Endothelial cell of umbilical vein (primary cell): ENCODE measurements at regions not wholly inside any gene's neighbourhood (a gene's known extent, or its start where the extent isn't known, plus 50 kb on each side); places are given as distances from the start of the nearest gene placed in this dataset.

Experiments used
- BruUV-seq: library from RNA; stranded (reverse); fragments of 400-500 nt; replicated peaks from 2 replicates; lab custom pipeline; 2021; lab: Mats Ljungman, UMichigan
- CTCF ChIA-PET: fragments of 300-600, 350-600 bp; sonication (Branson Sonifier 250); formaldehyde crosslinking; loops from one replicate; lab custom pipeline; 2021; ENCODE audit warnings: antibody characterized with exemption, inconsistent platforms; lab: Charles Lee
- POLR2A ChIA-PET: fragments of 300-600, 350-600 bp; sonication (Branson Sonifier 250); formaldehyde crosslinking; loops from one replicate; lab custom pipeline; 2021; ENCODE audit warnings: antibody characterized with exemption, inconsistent platforms; lab: Charles Lee
- DNase-seq: peaks from one replicate; pipeline ENCODE4 v3.0.0-alpha.2; 2011; ENCODE audit warnings: low read depth, low spot score
- FAIRE-seq: peaks from 2 replicates; lab custom pipeline; 2011; peaks lifted over from hg19 to GRCh38; lab: Jason Lieb, UNC
- H2AFZ ChIP-seq: 2 replicates; pipeline ENCODE4 v1.6.0; 2012; ENCODE audit warnings: low read depth, low read length, control low read depth, inconsistent platforms
- H3K27ac ChIP-seq: 2 replicates; pipeline ENCODE4 v1.5.1; 2011; ENCODE audit warnings: low read depth, mild to moderate bottlenecking, control low read depth, low read length, moderate library complexity; ENCODE audit not compliant: insufficient read depth
- H3K27me3 ChIP-seq, 2 experiments: 2 replicates each; pipeline versions ENCODE4 v1.6.0 to v1.6.1; 2011; ENCODE audit warnings: low read length in 2 of 2, mixed read lengths in 1 of 2; ENCODE audit not compliant: control insufficient read depth in 2 of 2, insufficient read depth in 2 of 2
- H3K36me3 ChIP-seq, 2 experiments: 2 replicates in 1 of 2; 3 replicates in 1 of 2; pipeline ENCODE4 v1.5.1; 2011; ENCODE audit warnings: low read length in 2 of 2, mild to moderate bottlenecking in 1 of 2, moderate library complexity in 1 of 2; ENCODE audit not compliant: control insufficient read depth in 2 of 2, insufficient read depth in 2 of 2; ENCODE audit errors: extremely low read depth in 1 of 2
- H3K4me1 ChIP-seq: 3 replicates; pipeline ENCODE4 v1.5.1; 2011; ENCODE audit warnings: mild to moderate bottlenecking, low read length; ENCODE audit not compliant: control insufficient read depth, insufficient read depth; ENCODE audit errors: extremely low read depth
- H3K4me2 ChIP-seq: 2 replicates; pipeline ENCODE4 v1.6.1; 2011; ENCODE audit warnings: low read length, control low read depth, mixed read lengths; ENCODE audit not compliant: insufficient read depth
- H3K4me3 ChIP-seq, 3 experiments: fragments of 200-600 bp in 1 of 3; sonication (generic), shearing (Covaris generic) in 1 of 3; replicated peaks in 1 of 3; 2 replicates each; pipeline ENCODE4 v1.5.1; 2011 to 2016; ENCODE audit warnings: control low read depth in 3 of 3, low read length in 3 of 3, mild to moderate bottlenecking in 2 of 3, inconsistent platforms in 1 of 3, low read depth in 1 of 3, moderate library complexity in 1 of 3; ENCODE audit not compliant: insufficient read depth in 1 of 3
- H3K79me2 ChIP-seq: 2 replicates; pipeline ENCODE4 v1.6.0; 2012; ENCODE audit warnings: low read length, inconsistent platforms; ENCODE audit not compliant: control insufficient read depth, insufficient read depth
- H3K9ac ChIP-seq: replicated peaks from 2 replicates; pipeline ENCODE3; 2011; ENCODE audit warnings: low read length, control low read depth; ENCODE audit not compliant: insufficient read depth; ENCODE audit errors: extremely low read depth
- H3K9me1 ChIP-seq: replicated peaks from 3 replicates; pipeline ENCODE4 v1.6.0; 2011; ENCODE audit warnings: mild to moderate bottlenecking, low read length; ENCODE audit not compliant: control insufficient read depth, insufficient read depth; ENCODE audit errors: extremely low read depth
- H3K9me3 ChIP-seq: replicated peaks from 2 replicates; pipeline ENCODE4 v1.5.1; 2012; ENCODE audit warnings: low read length, inconsistent platforms; ENCODE audit not compliant: control insufficient read depth, insufficient read depth
- H4K20me1 ChIP-seq: replicated peaks from 2 replicates; pipeline ENCODE3; 2011; ENCODE audit warnings: mild to moderate bottlenecking, low read length; ENCODE audit not compliant: control insufficient read depth, insufficient read depth; ENCODE audit errors: extremely low read depth
- CTCF ChIP-seq, 2 donors: IDR thresholded peaks; 1 replicate in 1 of 2; 2 replicates in 1 of 2; pipeline ENCODE4 v1.5.1; 2011; ENCODE audit warnings: low read length in 2 of 2, mild to moderate bottlenecking in 2 of 2, moderate library complexity in 2 of 2, control low read depth in 1 of 2, inconsistent platforms in 1 of 2, low read depth in 1 of 2; ENCODE audit not compliant: insufficient read depth in 1 of 2; ENCODE audit errors: extremely low read depth in 1 of 2
- EZH2 ChIP-seq: IDR thresholded peaks from 2 replicates; pipeline ENCODE4 v1.6.1; 2012; ENCODE audit warnings: borderline replicate concordance, low read depth, mild to moderate bottlenecking, moderate library complexity, low read length, inconsistent platforms; ENCODE audit not compliant: severe bottlenecking
- FOS ChIP-seq: IDR thresholded peaks from 2 replicates; pipeline ENCODE4 v1.6.1; 2011; ENCODE audit warnings: mild to moderate bottlenecking, low read length, moderate library complexity, borderline replicate concordance; ENCODE audit not compliant: insufficient read depth
- GATA2 ChIP-seq: IDR thresholded peaks from 2 replicates; pipeline ENCODE4 v1.7.0; 2011; ENCODE audit warnings: low read depth, mild to moderate bottlenecking, moderate library complexity, mixed read lengths, low read length; ENCODE audit not compliant: insufficient read length, insufficient read depth
- JUN ChIP-seq: IDR thresholded peaks from 2 replicates; pipeline ENCODE4 v1.6.1; 2011; ENCODE audit warnings: borderline replicate concordance, low read depth; ENCODE audit not compliant: insufficient read length, insufficient read depth
- MAX ChIP-seq: IDR thresholded peaks from 2 replicates; pipeline ENCODE4 v1.6.1; 2011; ENCODE audit not compliant: insufficient read depth, insufficient read length
- MYC ChIP-seq: IDR thresholded peaks from one replicate; pipeline ENCODE4 v1.6.1; 2011; ENCODE audit warnings: mild to moderate bottlenecking, low read depth, low read length
- POLR2A ChIP-seq: IDR thresholded peaks from 2 replicates; pipeline ENCODE4 v1.6.1; 2012; ENCODE audit warnings: low read depth, mild to moderate bottlenecking, control low read depth, low read length
- POLR2AphosphoS5 ChIP-seq: IDR thresholded peaks from 2 replicates; pipeline ENCODE4 v1.6.1; 2012; ENCODE audit warnings: low read depth, mild to moderate bottlenecking, control low read depth, low read length, moderate library complexity; ENCODE audit not compliant: insufficient read depth
- dilution Hi-C: fragments of 300-500 bp; cut with MboI; formaldehyde crosslinking; loops from one replicate; pipeline ENCODE4 v1.15.0; 2019; ENCODE audit warnings: low sequenced_read_pairs; ENCODE audit not compliant: extremely low pct_ligation_motif_present
- intact Hi-C: fragments of 100-400 bp; cut with micrococcal nuclease; formaldehyde crosslinking; loops from one replicate; pipeline ENCODE4 v1.10.0; 2022

GRCh38 chr16:73558219-73558618, 510.3 kb upstream of the ZFHX3 start:
- Histone ChIP-seq H2AFZ (no peak overlapping the region), H3K9me1 (no peaks in the 10 kb centered on the region), H3K4me2 (no peak overlapping the region), H3K9ac (no peak overlapping the region), H3K4me1 (no peaks in the 10 kb centered on the region), H3K27ac (no peak overlapping the region), H3K36me3 (no peaks in the 10 kb centered on the region), H3K4me3 (no peak overlapping the region), H4K20me1 (no peaks in the 10 kb centered on the region), H3K9me3 (no peaks in the 10 kb centered on the region), H3K79me2 (no peaks in the 10 kb centered on the region), H3K27me3 (no peaks in the 10 kb centered on the region)
- DNase-seq, result no peak
- ChIA-PET CTCF (no interaction called here), POLR2A (no interaction called here)
- intact Hi-C loops (no loop called here), dilution Hi-C loops (no loop called here)
- TF ChIP-seq POLR2A, result no peak
- TF ChIP-seq MYC, result no peak
- TF ChIP-seq POLR2AphosphoS5, result no peak
- no peak for TF ChIP-seq MAX
- TF ChIP-seq GATA2, result no peak
- TF ChIP-seq JUN, result no peak
- TF ChIP-seq EZH2, result no peak
- TF ChIP-seq CTCF (IDR thresholded peaks at IDR 0.05; ENCODE audit: extremely low read depth in 1 of 2, insufficient read depth in 1 of 2, low read depth in 1 of 2, low read length in 2 of 2), result no peak
- TF ChIP-seq FOS, result no peak
- BruUV-seq, result no TSS peak
- no peak for FAIRE-seq
